ENCODE measurements at regions not wholly inside any gene's neighbourhood (a gene's known extent, or its start where the extent isn't known, plus 50 kb on each side); places are given as distances from the start of the nearest gene placed in this dataset.

DNA sequence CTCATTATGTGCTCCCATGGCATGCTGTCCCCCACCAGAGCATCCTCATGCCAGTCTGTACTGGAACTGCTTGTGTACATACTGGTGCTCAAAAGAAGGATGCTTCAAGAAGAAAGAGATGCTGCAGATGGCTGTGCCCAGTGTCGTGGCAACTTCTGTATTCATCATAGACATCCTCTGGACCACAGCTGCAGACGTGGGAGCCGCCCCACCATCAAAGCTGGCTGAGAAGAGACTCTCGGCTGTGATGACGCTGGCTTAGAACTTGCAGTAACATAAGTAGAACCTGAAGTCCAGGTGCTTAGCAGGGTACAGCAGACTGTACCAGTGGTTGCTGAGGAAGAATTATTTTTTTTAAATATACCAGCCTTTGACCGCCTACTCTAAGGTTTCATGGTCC lies 112.6 kb upstream of the ARHGAP5 start:
- TF ChIP-seq, protein P1, sequence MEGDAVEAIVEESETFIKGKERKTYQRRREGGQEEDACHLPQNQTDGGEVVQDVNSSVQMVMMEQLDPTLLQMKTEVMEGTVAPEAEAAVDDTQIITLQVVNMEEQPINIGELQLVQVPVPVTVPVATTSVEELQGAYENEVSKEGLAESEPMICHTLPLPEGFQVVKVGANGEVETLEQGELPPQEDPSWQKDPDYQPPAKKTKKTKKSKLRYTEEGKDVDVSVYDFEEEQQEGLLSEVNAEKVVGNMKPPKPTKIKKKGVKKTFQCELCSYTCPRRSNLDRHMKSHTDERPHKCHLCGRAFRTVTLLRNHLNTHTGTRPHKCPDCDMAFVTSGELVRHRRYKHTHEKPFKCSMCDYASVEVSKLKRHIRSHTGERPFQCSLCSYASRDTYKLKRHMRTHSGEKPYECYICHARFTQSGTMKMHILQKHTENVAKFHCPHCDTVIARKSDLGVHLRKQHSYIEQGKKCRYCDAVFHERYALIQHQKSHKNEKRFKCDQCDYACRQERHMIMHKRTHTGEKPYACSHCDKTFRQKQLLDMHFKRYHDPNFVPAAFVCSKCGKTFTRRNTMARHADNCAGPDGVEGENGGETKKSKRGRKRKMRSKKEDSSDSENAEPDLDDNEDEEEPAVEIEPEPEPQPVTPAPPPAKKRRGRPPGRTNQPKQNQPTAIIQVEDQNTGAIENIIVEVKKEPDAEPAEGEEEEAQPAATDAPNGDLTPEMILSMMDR (IDR thresholded peaks at IDR 0.05): no peak
- no peak for TF ChIP-seq POLR2A (IDR thresholded peaks at IDR 0.05)
